ENCODE measurements at regions not wholly inside any gene's neighbourhood (a gene's known extent, or its start where the extent isn't known, plus 50 kb on each side); places are given as distances from the start of the nearest gene placed in this dataset.

- intact Hi-C loops (cut with micrococcal nuclease) = no loop called here
- TF ChIP-seq, protein P1, sequence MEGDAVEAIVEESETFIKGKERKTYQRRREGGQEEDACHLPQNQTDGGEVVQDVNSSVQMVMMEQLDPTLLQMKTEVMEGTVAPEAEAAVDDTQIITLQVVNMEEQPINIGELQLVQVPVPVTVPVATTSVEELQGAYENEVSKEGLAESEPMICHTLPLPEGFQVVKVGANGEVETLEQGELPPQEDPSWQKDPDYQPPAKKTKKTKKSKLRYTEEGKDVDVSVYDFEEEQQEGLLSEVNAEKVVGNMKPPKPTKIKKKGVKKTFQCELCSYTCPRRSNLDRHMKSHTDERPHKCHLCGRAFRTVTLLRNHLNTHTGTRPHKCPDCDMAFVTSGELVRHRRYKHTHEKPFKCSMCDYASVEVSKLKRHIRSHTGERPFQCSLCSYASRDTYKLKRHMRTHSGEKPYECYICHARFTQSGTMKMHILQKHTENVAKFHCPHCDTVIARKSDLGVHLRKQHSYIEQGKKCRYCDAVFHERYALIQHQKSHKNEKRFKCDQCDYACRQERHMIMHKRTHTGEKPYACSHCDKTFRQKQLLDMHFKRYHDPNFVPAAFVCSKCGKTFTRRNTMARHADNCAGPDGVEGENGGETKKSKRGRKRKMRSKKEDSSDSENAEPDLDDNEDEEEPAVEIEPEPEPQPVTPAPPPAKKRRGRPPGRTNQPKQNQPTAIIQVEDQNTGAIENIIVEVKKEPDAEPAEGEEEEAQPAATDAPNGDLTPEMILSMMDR (IDR thresholded peaks at IDR 0.05) = no peak
These were observed 542.8 kb downstream of the GALC start for GRCh38 chr14:87450193-87450592.

GRCh38 chr14:87449016-87449415 is 544.0 kb downstream of the GALC start:
- intact Hi-C loops (cut with micrococcal nuclease) = no loop called here
- Mint-ChIP-seq H3K4me1 (no peaks in the 10 kb centered on the region), H3K9me3 (no peaks in the 10 kb centered on the region), H3K27me3 (no peaks in the 10 kb centered on the region), H3K27ac (no peak overlapping the region), H3K4me3 (no peak overlapping the region), H3K36me3 (ENCODE audit: low read depth) (no peaks in the 10 kb centered on the region)
- TF ChIP-seq, protein P1 (IDR thresholded peaks at IDR 0.05) = no peak
- ChIA-PET CTCF (no interaction called here), POLR2A (no interaction called here)
- DNase-seq (no peak), ATAC-seq (ENCODE audit: low read depth) (no peak)

More at GRCh38 chr14:87450193-87450592, 542.8 kb downstream of the GALC start:
- Mint-ChIP-seq H3K36me3 (ENCODE audit: low read depth) (no peaks in the 10 kb centered on the region), H3K27ac (no peak overlapping the region), H3K4me1 (no peaks in the 10 kb centered on the region), H3K27me3 (no peaks in the 10 kb centered on the region), H3K4me3 (no peak overlapping the region), H3K9me3 (peaks cover 3% of the 10 kb centered on the region)
- ATAC-seq (ENCODE audit: low read depth) (no peak), DNase-seq (no peak)
- POLR2A ChIA-PET = no interaction called here
- CTCF ChIA-PET = no interaction called here

GRCh38 chr14:87443787-87444186 is 549.2 kb downstream of the GALC start:
- TF ChIP-seq, protein P1 (IDR thresholded peaks at IDR 0.05) = no peak
- POLR2A ChIA-PET = no interaction called here
- no peaks in the 10 kb centered on the region for H3K36me3 Mint-ChIP-seq (ENCODE audit: low read depth)

GRCh38 chr14:87443039-87443438 is 549.9 kb downstream of the GALC start:
- intact Hi-C loops (cut with micrococcal nuclease) = no loop called here
- Mint-ChIP-seq H3K9me3 (no peaks in the 10 kb centered on the region), H3K36me3 (ENCODE audit: low read depth) (no peaks in the 10 kb centered on the region), H3K4me1 (no peaks in the 10 kb centered on the region), H3K27ac (no peak overlapping the region), H3K27me3 (no peaks in the 10 kb centered on the region), H3K4me3 (no peak overlapping the region)
- ATAC-seq (ENCODE audit: low read depth) (no peak), DNase-seq (no peak)
- POLR2A ChIA-PET = no interaction called here
- TF ChIP-seq, protein P1 (IDR thresholded peaks at IDR 0.05) = no peak
- CTCF ChIA-PET = no interaction called here

More at GRCh38 chr14:87443787-87444186, 549.2 kb downstream of the GALC start:
- DNase-seq (no peak), ATAC-seq (ENCODE audit: low read depth) (no peak)
- Mint-ChIP-seq H3K27ac (no peak overlapping the region), H3K27me3 (no peaks in the 10 kb centered on the region), H3K4me1 (no peaks in the 10 kb centered on the region), H3K9me3 (no peaks in the 10 kb centered on the region), H3K4me3 (no peak overlapping the region)
- intact Hi-C loops (cut with micrococcal nuclease) = no loop called here
- CTCF ChIA-PET = no interaction called here

GRCh38 chr14:87437158-87437557 is 555.8 kb downstream of the GALC start:
- no peaks in the 10 kb centered on the region for H3K36me3 Mint-ChIP-seq (ENCODE audit: low read depth)
- ChIA-PET CTCF (no interaction called here), POLR2A (no interaction called here)
- H3K27me3 Mint-ChIP-seq = no peaks in the 10 kb centered on the region
- H3K9me3 Mint-ChIP-seq = peaks cover 4% of the 10 kb centered on the region
- no peak overlapping the region for H3K27ac Mint-ChIP-seq
- no peak for DNase-seq
- TF ChIP-seq, protein P1 (IDR thresholded peaks at IDR 0.05) = no peak
- H3K4me3 Mint-ChIP-seq = no peak overlapping the region
- no peak for ATAC-seq (ENCODE audit: low read depth)
- no peaks in the 10 kb centered on the region for H3K4me1 Mint-ChIP-seq
- intact Hi-C loops (cut with micrococcal nuclease) = no loop called here
